ENCODE measurements at regions not wholly inside any gene's neighbourhood (a gene's known extent, or its start where the extent isn't known, plus 50 kb on each side); places are given as distances from the start of the nearest gene placed in this dataset.

- no peak overlapping the region for H3K4me3 ChIP-seq (ENCODE audit: low read length)
- no peak for TF ChIP-seq CTCF (conservative IDR thresholded peaks at IDR 0.05; ENCODE audit: low read depth, low read length)
- no peak for DNase-seq (ENCODE audit: low read depth)
Observed at GRCh38 chr6:112560651-112561050, 213.5 kb downstream of the RFPL4B start.

DNA sequence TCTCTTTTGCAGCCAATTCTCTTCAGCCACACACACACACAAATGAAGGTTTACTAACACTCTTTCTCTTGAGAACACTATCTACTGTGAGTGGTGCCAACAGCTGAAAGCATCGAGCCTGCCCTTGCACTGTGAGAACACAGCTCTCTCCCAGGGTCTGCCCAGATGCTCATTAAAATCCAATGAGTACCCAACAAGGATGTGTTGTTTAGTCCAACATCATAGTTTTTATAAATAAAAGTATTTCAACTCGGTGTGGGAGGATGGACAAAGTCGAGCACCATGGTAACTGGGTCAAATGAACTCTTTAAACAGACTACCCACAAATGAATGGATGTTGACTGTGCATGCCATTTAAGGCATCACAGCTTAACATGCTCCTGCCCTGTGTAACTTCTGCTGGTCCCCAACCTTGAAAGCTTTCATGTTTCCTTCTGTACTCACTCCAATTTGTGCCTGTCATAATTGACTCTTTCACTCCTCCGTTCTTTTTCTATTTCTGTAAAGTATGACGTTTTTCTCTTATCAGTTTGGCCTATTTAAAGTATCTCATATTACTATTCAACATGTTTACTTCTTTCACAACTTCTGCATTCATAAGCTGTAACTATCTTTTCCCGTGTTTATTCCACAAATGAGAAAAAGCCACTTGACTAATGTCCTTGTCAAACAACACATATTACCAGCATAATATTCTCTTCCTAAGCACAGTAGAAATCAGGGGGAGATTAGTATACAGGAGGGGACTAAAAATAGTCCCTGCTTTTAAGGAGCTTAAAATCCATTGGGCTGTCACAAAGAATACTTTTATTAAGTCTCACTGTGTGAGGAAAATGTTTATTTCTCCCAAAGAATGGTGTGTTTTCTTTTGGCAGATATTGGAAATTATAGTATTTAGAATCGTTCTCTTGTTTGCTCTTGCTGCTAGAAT, 215.4 kb downstream of the RFPL4B start:
- no peak for TF ChIP-seq CTCF (conservative IDR thresholded peaks at IDR 0.05; ENCODE audit: low read depth, low read length)
- DNase-seq (ENCODE audit: low read depth): no peak
- H3K4me3 ChIP-seq (ENCODE audit: low read length): no peak overlapping the region

DNA sequence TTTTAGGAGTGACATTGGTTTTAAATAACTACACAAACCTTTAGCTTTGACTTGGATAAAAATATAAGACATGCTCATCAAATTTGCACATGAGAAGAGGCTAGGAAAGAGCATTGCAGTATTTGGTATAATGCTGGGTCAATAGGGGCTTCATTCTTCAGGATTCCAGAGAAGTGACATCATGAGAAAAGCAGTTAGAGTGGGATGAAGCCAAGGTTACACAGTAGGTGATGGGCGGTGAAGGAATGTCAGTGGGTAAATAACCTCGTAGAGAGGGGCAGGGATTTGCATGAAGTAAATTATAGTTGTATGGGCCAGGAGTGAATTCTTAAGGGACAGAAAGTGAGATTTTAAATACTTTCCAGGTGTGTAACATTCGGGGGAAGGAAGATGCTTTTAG, 216.2 kb downstream of the RFPL4B start:
- no peak overlapping the region for H3K4me3 ChIP-seq (ENCODE audit: low read length)
- TF ChIP-seq CTCF (conservative IDR thresholded peaks at IDR 0.05; ENCODE audit: low read depth, low read length): no peak
- peak; percentile 77 for DNase-seq (ENCODE audit: low read depth)

GRCh38 chr6:112568066-112568465, 220.9 kb downstream of the RFPL4B start:
- DNase-seq (ENCODE audit: low read depth): no peak
- TF ChIP-seq CTCF (conservative IDR thresholded peaks at IDR 0.05; ENCODE audit: low read depth, low read length): no peak

GRCh38 chr6:112571488-112572270, 224.5 kb downstream of the RFPL4B start:
- no peak for TF ChIP-seq CTCF (conservative IDR thresholded peaks at IDR 0.05; ENCODE audit: low read depth, low read length)
- H3K4me3 ChIP-seq (ENCODE audit: low read length): no peak overlapping the region
- DNase-seq (ENCODE audit: low read depth): no peak

More at GRCh38 chr6:112568066-112568465, 220.9 kb downstream of the RFPL4B start:
- H3K4me3 ChIP-seq (ENCODE audit: low read length): no peak overlapping the region

DNA sequence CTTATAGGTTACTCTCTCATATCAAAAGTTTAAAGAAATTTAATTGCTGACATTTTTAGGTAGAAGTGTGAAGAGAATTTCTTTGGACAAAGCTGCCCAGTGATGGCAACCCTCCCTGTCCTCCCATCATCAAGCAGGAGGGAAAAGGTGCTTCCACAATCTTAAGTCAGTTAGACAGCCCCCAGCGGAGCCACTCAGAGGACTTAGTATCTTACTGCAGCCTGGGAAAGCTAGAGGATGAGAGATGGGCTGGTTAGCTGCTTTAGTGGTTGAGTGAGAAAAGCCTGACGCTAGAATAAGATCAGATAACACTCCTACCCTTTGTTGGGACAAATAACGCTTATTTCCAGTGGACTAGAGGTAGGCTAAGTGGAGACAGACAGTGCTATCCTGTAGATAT, 227.1 kb downstream of the RFPL4B start:
- no peak overlapping the region for H3K4me3 ChIP-seq (ENCODE audit: low read length)
- no peak for TF ChIP-seq CTCF (conservative IDR thresholded peaks at IDR 0.05; ENCODE audit: low read depth, low read length)
- DNase-seq (ENCODE audit: low read depth): no peak

Measured in retinal pigment epithelial cell (primary cell).